PC-9 (cell line): ENCODE measurements at regions not wholly inside any gene's neighbourhood (a gene's known extent, or its start where the extent isn't known, plus 50 kb on each side); places are given as distances from the start of the nearest gene placed in this dataset.

Source experiments
- BruUV-seq: library from RNA; stranded (reverse); fragments of 400-500 nt; replicated peaks from 2 replicates; lab custom pipeline; 2021; lab: Mats Ljungman, UMichigan
- CTCF ChIA-PET: fragments of 300-600 bp; sonication (Branson Sonifier 250); formaldehyde crosslinking; loops from one replicate; lab custom pipeline; 2022; ENCODE audit warnings: antibody characterized with exemption; lab: Charles Lee
- POLR2A ChIA-PET: fragments of 300-600 bp; sonication (Branson Sonifier 250); formaldehyde crosslinking; loops from one replicate; lab custom pipeline; 2022; ENCODE audit warnings: antibody characterized with exemption; ENCODE audit not compliant: unreplicated experiment; lab: Charles Lee
- DNase-seq, 2 experiments: peaks; one replicate each; pipeline versions ENCODE4 v3.0.0 to v3.0.0-alpha.2; 2015 to 2022; ENCODE audit warnings: mixed read lengths in 1 of 2
- H2AFZ ChIP-seq: fragments of 200-600 bp; sonication (generic); 2 replicates; pipeline ENCODE4 v1.8.1; 2017; ENCODE audit warnings: antibody characterized with exemption
- H3F3A ChIP-seq: fragments of 200-600 bp; sonication (generic); 2 replicates; pipeline ENCODE4 v1.8.1; 2017; ENCODE audit warnings: antibody characterized with exemption, mild to moderate bottlenecking, low read depth; ENCODE audit not compliant: insufficient read depth
- H3K27ac ChIP-seq: fragments of 200-600 bp; sonication (generic); 2 replicates; pipeline ENCODE4 v1.6.1; 2016; ENCODE audit warnings: mixed run types
- H3K27me3 ChIP-seq: fragments of 200-600 bp; sonication (generic); 2 replicates; pipeline ENCODE4 v1.6.1; 2016; ENCODE audit warnings: low read depth, mixed run types; ENCODE audit not compliant: insufficient read depth
- H3K36me3 ChIP-seq: fragments of 200-600 bp; sonication (generic); 2 replicates; pipeline ENCODE4 v1.6.1; 2016; ENCODE audit warnings: low read depth, mixed run types
- H3K4me1 ChIP-seq: fragments of 200-600 bp; sonication (generic); replicated peaks from 2 replicates; pipeline ENCODE4 v1.6.1; 2016; ENCODE audit warnings: mixed run types; ENCODE audit not compliant: insufficient read depth
- H3K4me2 ChIP-seq: fragments of 200-600 bp; sonication (generic); 2 replicates; pipeline ENCODE4 v1.6.1; 2017; ENCODE audit warnings: mixed run types
- H3K4me3 ChIP-seq: fragments of 200-600 bp; sonication (generic); 2 replicates; pipeline ENCODE4 v1.6.1; 2016; ENCODE audit warnings: mixed run types
- H3K79me2 ChIP-seq: fragments of 200-600 bp; sonication (generic); 2 replicates; pipeline ENCODE4 v1.6.1; 2017; ENCODE audit warnings: low read depth, mixed run types
- H3K9me2 ChIP-seq: fragments of 200-600 bp; sonication (generic); 2 replicates; pipeline ENCODE4 v1.8.1; 2017; ENCODE audit warnings: mild to moderate bottlenecking; ENCODE audit not compliant: insufficient read depth
- H3K9me3 ChIP-seq: fragments of 200-600 bp; sonication (generic); 2 replicates; pipeline ENCODE4 v1.8.1; 2016; ENCODE audit warnings: low read depth; ENCODE audit not compliant: insufficient read depth
- H4K20me1 ChIP-seq: fragments of 200-600 bp; sonication (generic); 2 replicates; pipeline ENCODE4 v1.8.1; 2017; ENCODE audit not compliant: insufficient read depth
- EZH2 ChIP-seq: fragments of 200-600 bp; sonication (generic); IDR thresholded peaks from 2 replicates; pipeline ENCODE4 v1.8.0; 2017; ENCODE audit warnings: antibody characterized with exemption, low read depth
- intact Hi-C: fragments of 100-400 bp; cut with micrococcal nuclease; formaldehyde crosslinking; loops from one replicate; pipeline ENCODE4 v1.10.0; 2022; ENCODE audit not compliant: unreplicated experiment
- TF ChIP-seq, protein P1 (sequence below): fragments of 200-600 bp; sonication (generic); conservative IDR thresholded peaks from 2 replicates; pipeline ENCODE4 v1.6.1; 2017; ENCODE audit warnings: mixed run types, antibody characterized with exemption, mild to moderate bottlenecking, moderate library complexity

DNA sequence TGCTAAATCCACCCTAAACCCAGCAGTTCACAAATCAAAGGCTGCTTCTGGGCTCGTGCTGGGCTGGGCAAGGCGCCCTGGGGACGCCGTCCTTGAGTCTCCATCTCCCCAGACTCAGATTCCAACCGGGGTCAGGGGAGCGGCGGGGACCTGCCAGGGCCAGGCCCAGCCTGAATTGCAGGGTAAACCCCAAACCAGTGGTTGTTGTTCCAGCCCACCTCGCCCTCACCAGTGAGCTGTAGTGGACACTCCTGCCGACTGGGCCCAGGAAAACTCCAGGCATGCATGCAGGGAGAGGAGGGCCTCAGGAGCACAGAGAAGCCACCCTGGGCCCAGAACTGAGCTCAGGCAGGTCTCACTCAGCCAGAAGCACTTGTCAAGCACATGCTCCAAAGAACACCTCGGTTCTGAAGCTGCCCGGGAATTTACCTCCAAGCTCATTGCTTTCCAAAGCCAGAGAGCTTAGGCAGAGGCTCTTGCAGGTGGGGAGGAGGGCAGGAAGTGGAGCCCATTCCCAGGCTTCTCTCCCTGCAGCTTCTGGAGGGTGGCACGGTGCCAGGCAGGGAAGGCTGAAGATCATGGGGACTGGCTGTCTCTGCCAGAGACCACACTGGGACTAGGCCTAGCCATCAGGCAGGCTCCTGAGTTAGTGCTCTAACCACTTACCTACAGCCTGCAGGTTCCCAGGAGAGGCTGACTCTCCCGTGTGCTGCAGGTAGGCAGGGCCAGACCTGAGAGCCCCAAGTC is 437.0 kb downstream of the MATN1 start:
- Histone ChIP-seq H4K20me1 (no peaks in the 10 kb centered on the region), H3K9me3 (no peaks in the 10 kb centered on the region), H3K27ac (no peak overlapping the region), H3K4me2 (no peak overlapping the region), H3K9me2 (no peaks in the 10 kb centered on the region), H3K79me2 (no peaks in the 10 kb centered on the region), H3K36me3 (no peaks in the 10 kb centered on the region), H2AFZ (no peak overlapping the region), H3K4me1 (no peaks in the 10 kb centered on the region), H3K27me3 (no peaks in the 10 kb centered on the region), H3K4me3 (no peak overlapping the region), H3F3A (no peaks in the 10 kb centered on the region)
- ChIA-PET POLR2A (no interaction called here), CTCF (no interaction called here)
- BruUV-seq = no TSS peak
- no peak for DNase-seq
- TF ChIP-seq EZH2 = no peak
- TF ChIP-seq, protein P1, sequence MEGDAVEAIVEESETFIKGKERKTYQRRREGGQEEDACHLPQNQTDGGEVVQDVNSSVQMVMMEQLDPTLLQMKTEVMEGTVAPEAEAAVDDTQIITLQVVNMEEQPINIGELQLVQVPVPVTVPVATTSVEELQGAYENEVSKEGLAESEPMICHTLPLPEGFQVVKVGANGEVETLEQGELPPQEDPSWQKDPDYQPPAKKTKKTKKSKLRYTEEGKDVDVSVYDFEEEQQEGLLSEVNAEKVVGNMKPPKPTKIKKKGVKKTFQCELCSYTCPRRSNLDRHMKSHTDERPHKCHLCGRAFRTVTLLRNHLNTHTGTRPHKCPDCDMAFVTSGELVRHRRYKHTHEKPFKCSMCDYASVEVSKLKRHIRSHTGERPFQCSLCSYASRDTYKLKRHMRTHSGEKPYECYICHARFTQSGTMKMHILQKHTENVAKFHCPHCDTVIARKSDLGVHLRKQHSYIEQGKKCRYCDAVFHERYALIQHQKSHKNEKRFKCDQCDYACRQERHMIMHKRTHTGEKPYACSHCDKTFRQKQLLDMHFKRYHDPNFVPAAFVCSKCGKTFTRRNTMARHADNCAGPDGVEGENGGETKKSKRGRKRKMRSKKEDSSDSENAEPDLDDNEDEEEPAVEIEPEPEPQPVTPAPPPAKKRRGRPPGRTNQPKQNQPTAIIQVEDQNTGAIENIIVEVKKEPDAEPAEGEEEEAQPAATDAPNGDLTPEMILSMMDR = no peak
- intact Hi-C loops = no loop called here

- POLR2A ChIA-PET = no interaction called here
- no peaks in the 10 kb centered on the region for H3F3A ChIP-seq
- BruUV-seq = no TSS peak
- no peak overlapping the region for H3K4me3 ChIP-seq
- H2AFZ ChIP-seq = no peak overlapping the region
- no peak overlapping the region for H3K27ac ChIP-seq
- H4K20me1 ChIP-seq = no peaks in the 10 kb centered on the region
- no peak for TF ChIP-seq EZH2
- TF ChIP-seq, protein P1 = no peak
- H3K4me2 ChIP-seq = no peak overlapping the region
- intact Hi-C loops = no loop called here
- H3K4me1 ChIP-seq = no peaks in the 10 kb centered on the region
- H3K9me2 ChIP-seq = no peaks in the 10 kb centered on the region
- H3K27me3 ChIP-seq = no peaks in the 10 kb centered on the region
- no peaks in the 10 kb centered on the region for H3K79me2 ChIP-seq
- H3K36me3 ChIP-seq = no peaks in the 10 kb centered on the region
- CTCF ChIA-PET = no interaction called here
- no peak for DNase-seq
- H3K9me3 ChIP-seq = no peaks in the 10 kb centered on the region
Measured at GRCh38 chr1:30285501-30285932, 437.9 kb downstream of the MATN1 start.

DNA sequence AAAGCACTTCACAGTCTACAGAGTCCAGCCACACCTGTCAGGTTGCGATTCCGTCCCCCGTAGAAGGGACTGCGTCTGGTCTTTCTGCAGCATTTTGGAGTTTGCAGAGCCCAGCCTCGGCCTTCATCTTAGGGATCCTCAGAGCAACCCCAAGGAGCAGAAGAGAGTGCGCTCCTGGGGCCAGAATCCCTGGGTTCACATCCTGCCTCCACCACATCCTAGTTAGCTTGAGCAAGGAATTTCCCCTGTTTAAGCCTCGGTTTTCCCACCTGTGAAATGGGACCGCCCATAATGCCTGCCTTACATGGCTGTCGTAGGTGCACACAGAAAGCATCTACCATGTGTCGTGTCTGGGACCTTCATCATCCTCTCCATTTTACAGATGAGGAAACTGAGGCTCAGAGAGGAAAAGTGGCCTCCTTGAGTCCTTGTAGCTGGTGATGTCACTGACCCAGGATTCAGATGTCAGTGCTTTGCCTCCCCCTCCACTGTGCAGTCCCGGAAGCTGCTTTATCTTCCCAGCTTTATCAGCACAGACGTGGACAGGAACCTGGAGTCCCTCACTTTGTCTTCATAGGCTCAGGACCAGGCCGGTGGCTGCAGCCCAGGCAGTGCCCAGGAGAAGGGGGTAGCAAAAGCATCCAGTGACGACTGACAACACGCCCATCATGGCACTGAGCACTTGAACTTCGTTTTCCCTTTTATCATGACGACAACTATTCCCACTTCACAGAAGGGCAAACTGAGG is 438.5 kb downstream of the MATN1 start:
- H3K4me2 ChIP-seq = no peak overlapping the region
- ChIA-PET POLR2A (no interaction called here), CTCF (no interaction called here)
- no peak for DNase-seq
- H2AFZ ChIP-seq = no peak overlapping the region
- H3K27ac ChIP-seq = no peak overlapping the region
- no TSS peak for BruUV-seq
- TF ChIP-seq, protein P1 = no peak
- TF ChIP-seq EZH2 = no peak
- no peaks in the 10 kb centered on the region for H3K27me3 ChIP-seq
- H3K4me3 ChIP-seq = no peak overlapping the region
- no peaks in the 10 kb centered on the region for H3K36me3 ChIP-seq
- no peaks in the 10 kb centered on the region for H3K9me2 ChIP-seq
- no peaks in the 10 kb centered on the region for H3K4me1 ChIP-seq
- no peaks in the 10 kb centered on the region for H3K9me3 ChIP-seq
- H4K20me1 ChIP-seq = no peaks in the 10 kb centered on the region
- intact Hi-C loops = no loop called here
- no peaks in the 10 kb centered on the region for H3F3A ChIP-seq
- H3K79me2 ChIP-seq = no peaks in the 10 kb centered on the region
